ENCODE measurements at regions not wholly inside any gene's neighbourhood (a gene's known extent, or its start where the extent isn't known, plus 50 kb on each side); places are given as distances from the start of the nearest gene placed in this dataset.
"Not testable (repeated sequence)": the region's sequence is repeated elsewhere in the genome, so short reads cannot be mapped to it uniquely, and the experiment has no call there.

DNA sequence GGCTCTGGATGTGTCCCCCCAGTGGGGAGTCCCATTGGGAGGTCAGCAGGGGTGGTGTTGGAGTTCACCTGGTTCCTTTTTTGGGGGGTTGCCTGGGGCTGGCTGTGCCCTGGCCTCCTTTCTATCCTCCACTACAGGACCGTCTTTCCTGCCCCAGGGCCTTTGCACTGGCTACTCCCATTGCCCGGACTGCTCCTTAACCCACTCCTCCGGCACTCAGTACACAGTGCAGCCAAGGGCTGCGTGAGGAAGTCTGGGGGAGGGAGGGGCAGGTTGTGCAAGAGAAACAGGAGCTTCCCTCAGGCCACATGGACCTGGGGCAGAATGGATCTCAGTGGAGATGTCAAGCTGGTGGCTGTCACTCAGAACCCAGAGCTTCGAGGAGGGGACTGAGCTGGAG, 429.3 kb upstream of the SULF2 start:
- TF ChIP-seq, protein P1, sequence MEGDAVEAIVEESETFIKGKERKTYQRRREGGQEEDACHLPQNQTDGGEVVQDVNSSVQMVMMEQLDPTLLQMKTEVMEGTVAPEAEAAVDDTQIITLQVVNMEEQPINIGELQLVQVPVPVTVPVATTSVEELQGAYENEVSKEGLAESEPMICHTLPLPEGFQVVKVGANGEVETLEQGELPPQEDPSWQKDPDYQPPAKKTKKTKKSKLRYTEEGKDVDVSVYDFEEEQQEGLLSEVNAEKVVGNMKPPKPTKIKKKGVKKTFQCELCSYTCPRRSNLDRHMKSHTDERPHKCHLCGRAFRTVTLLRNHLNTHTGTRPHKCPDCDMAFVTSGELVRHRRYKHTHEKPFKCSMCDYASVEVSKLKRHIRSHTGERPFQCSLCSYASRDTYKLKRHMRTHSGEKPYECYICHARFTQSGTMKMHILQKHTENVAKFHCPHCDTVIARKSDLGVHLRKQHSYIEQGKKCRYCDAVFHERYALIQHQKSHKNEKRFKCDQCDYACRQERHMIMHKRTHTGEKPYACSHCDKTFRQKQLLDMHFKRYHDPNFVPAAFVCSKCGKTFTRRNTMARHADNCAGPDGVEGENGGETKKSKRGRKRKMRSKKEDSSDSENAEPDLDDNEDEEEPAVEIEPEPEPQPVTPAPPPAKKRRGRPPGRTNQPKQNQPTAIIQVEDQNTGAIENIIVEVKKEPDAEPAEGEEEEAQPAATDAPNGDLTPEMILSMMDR (IDR thresholded peaks at IDR 0.05; ENCODE audit: extremely low read depth, insufficient read depth, missing control alignments) = no peak
- DNase-seq (ENCODE audit: low spot score) = no peak
- in situ Hi-C loops (cut with MboI; ENCODE audit: low pct_unique_long_range_greater_than_20kb, low sequenced_read_pairs, unreplicated experiment) = no loop called here

DNA sequence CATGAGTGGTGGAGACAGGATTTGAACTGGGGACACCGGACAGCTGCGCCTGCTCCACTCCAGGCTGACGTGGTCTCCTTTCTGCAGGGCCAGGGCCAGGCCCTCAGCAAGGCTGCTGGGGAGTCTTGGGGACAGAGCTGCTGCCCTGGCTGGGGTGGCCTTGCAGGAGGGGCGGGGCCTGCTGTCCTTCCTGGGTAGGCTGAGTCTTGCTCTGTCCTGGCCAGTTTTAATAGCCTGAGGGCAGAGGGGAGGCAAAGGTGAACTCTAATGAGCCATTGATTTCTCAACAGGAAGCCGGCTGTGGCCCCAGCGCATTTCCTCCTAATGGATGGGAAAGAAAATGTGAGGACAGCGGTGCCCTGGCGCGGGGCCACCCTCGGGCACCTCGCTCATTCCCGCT, 428.4 kb upstream of the SULF2 start:
- in situ Hi-C loops (cut with MboI; ENCODE audit: low pct_unique_long_range_greater_than_20kb, low sequenced_read_pairs, unreplicated experiment); DNase-seq (ENCODE audit: low spot score): not testable (repeated sequence)

DNA sequence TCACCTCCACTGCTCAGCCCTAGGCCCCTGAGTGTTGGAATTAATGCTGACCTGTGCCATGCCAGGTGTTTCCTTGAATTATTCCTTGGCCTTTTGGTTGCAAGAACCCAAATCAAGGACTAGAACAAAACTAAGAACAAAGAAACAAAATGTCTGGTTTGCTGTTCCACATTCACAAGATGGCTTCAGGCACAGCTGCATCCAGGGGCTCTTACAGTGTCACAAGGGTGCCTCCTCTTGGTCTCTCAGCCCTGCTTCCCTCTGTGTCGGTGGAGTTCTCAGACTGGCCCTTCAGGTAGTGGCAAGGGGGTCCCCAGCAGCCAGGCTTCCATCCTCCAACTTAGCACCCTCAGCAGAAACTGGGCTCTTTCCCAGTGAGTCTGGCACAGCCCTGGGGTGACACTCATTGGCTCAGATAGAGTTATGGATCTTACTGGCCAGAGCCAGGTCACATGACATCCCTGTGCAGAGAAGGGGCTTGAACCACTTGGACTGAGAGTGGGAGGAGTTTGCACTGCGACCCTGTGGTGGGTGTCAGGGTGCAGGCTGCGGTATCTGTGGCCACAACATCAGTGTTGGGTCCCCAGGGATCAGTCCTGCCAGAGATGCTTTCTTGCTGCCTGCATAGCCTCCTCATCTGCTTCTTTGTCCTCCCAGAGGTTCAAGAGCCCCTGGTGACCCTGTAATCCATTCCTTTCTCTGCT, 427.7 kb upstream of the SULF2 start:
- no peak for DNase-seq (ENCODE audit: low spot score)
- TF ChIP-seq, protein P1 (IDR thresholded peaks at IDR 0.05; ENCODE audit: extremely low read depth, insufficient read depth, missing control alignments) = no peak
- in situ Hi-C loops (cut with MboI; ENCODE audit: low pct_unique_long_range_greater_than_20kb, low sequenced_read_pairs, unreplicated experiment) = no loop called here

DNA sequence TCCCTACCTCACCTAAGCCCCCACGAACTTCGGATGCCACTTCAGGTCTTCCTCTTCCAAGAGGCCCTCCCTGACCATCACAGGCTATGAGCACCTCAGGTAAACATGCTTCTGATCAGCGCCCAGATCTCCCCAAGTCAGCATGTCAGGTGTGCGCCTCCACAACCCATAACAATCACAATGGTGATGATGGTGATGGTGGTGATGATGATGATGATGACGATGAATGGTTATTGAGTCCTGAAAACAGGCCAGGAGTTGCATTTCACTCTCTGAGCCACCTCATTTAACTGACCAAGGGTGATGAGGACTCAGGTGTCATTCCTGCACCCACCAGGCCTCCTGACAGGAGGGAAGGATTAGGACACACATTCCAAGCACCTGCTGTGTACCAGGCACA, 426.6 kb upstream of the SULF2 start:
- no peak for DNase-seq (ENCODE audit: low spot score)
- TF ChIP-seq, protein P1 (IDR thresholded peaks at IDR 0.05; ENCODE audit: extremely low read depth, insufficient read depth, missing control alignments) = no peak
- in situ Hi-C loops (cut with MboI; ENCODE audit: low pct_unique_long_range_greater_than_20kb, low sequenced_read_pairs, unreplicated experiment) = no loop called here

DNA sequence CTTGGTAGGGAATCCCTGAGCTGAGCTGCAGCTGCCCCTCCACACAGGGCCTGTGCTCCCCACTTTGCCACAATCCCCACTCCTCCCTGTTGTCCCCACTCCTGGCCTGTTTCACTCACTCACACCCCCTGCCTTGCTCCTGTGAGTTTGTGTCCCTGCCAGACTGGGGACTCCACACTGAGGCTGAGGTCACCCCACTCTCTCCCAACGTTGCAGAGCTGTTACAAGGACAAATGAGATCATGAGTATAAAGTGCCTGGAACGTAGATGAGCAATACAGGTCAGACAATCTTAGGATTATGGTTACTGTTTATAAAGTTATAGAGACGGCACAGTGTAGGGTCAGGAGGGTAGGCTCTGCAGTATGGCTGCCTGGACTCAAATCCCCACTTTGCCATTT, 426.0 kb upstream of the SULF2 start:
- TF ChIP-seq, protein P1 (IDR thresholded peaks at IDR 0.05; ENCODE audit: extremely low read depth, insufficient read depth, missing control alignments) = no peak
- in situ Hi-C loops (cut with MboI; ENCODE audit: low pct_unique_long_range_greater_than_20kb, low sequenced_read_pairs, unreplicated experiment) = no loop called here
- DNase-seq (ENCODE audit: low spot score) = no peak

DNA sequence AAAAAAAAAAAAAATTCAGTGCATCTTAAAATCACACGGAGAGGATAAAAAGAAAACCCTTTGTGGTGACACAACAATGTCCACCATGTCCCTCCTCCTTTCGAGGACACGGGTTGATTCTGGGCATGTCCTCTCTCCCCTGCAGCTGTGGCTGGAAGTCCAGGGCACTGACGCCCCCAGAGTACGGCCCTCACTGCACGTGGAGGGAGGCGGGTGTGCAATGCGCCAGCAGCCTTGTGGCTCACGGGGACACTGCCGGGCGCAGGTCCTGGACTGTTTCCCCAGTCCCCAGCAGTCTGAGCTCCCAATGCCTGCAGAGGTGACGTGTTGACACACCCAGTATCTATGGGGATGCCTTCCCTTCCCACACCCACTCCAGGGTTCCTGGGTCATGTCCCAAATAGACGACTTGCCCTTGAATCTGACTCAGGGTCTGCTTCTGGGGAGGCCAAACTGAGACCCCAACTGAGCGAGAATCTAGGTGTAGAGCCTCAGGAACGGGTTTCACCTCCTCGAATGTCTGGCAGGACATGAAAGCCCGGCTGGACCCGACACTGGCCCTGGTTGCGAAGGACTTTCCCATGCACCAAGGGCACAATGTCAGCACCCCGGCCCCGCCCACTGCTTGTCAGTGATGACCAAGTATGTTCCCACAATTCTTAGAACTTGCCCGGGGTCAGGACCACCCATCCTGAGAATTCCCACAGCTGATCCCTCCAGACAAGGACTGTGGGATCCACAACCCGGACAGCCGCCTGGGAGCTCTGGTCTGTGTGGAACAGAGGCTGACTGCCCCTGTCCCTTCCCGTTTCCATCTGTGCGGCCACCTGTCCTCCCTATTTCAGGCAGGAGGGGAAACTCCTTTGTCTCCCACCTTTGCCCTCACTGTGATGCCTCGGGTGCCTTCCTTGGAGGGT, 425.1 kb upstream of the SULF2 start:
- in situ Hi-C loops (cut with MboI; ENCODE audit: low pct_unique_long_range_greater_than_20kb, low sequenced_read_pairs, unreplicated experiment) = no loop called here
- no peak for DNase-seq (ENCODE audit: low spot score)
- TF ChIP-seq, protein P1 (IDR thresholded peaks at IDR 0.05; ENCODE audit: extremely low read depth, insufficient read depth, missing control alignments) = no peak

- in situ Hi-C loops (cut with MboI; ENCODE audit: low pct_unique_long_range_greater_than_20kb, low sequenced_read_pairs, unreplicated experiment) = no loop called here
- no peak for DNase-seq (ENCODE audit: low spot score)
Observed at GRCh38 chr20:48209102-48209501, 423.8 kb upstream of the SULF2 start.

More at GRCh38 chr20:48209102-48209501, 423.8 kb upstream of the SULF2 start:
- TF ChIP-seq, protein P1 (IDR thresholded peaks at IDR 0.05; ENCODE audit: extremely low read depth, insufficient read depth, missing control alignments) = no peak
